K562 (cell line): ENCODE measurements at regions not wholly inside any gene's neighbourhood (a gene's known extent, or its start where the extent isn't known, plus 50 kb on each side); places are given as distances from the start of the nearest gene placed in this dataset.

ENCODE experiments used
- ATAC-seq: fragments of 200-7000 bp; cut with Tn5 transposase; 3 replicates; pipeline ENCODE4 v1.9.1; 2020; ENCODE audit warnings: moderate library complexity
- BruUV-seq: library from RNA; stranded (reverse); fragments of 400-500 nt; replicated peaks from 2 replicates; lab custom pipeline; 2021; lab: Mats Ljungman, UMichigan
- CTCF ChIA-PET: fragments of 300-600 bp; formaldehyde crosslinking; extraction: SDS; loops from one replicate; lab custom pipeline; 2021; ENCODE audit warnings: low intra/inter-chr PET ratio; lab: Yijun Ruan, JAX
- POLR2A ChIA-PET: fragments of 300-600, 350-650 bp; sonication (Branson Sonifier 250); formaldehyde crosslinking; extraction: SDS; loops from one replicate; lab custom pipeline; 2021; ENCODE audit warnings: antibody characterized with exemption, inconsistent platforms; lab: Yijun Ruan, JAX
- DNase-seq, 4 experiments: peaks; one replicate each; pipeline versions ENCODE4 v3.0.0 to v3.0.0-alpha.2; 2011 to 2018; ENCODE audit warnings: low spot score in 3 of 4, mixed read lengths in 3 of 4; ENCODE audit errors: extremely low read depth in 1 of 4
- FAIRE-seq: peaks from 2 replicates; lab custom pipeline; 2011; peaks lifted over from hg19 to GRCh38; lab: Jason Lieb, UNC
- H2AFZ ChIP-seq: 2 replicates; pipeline ENCODE4 v1.6.0; 2011; ENCODE audit warnings: low read depth, low read length, control low read depth, inconsistent platforms
- H3K27ac ChIP-seq: fragments of 200-600 bp; 3 replicates; pipeline ENCODE4 v1.8.0; 2011; ENCODE audit warnings: low read depth, mild to moderate bottlenecking, control low read depth, inconsistent platforms, low read length, moderate library complexity, mixed read lengths; ENCODE audit errors: extremely low read depth
- H3K27me3 ChIP-seq, 2 experiments: fragments of 300-600 bp in 1 of 2; 2 replicates in 1 of 2; 3 replicates in 1 of 2; pipeline versions ENCODE4 v1.6.0 to v1.8.0; 2011; ENCODE audit warnings: inconsistent platforms in 2 of 2, low read length in 2 of 2, mild to moderate bottlenecking in 1 of 2, mixed read lengths in 1 of 2, moderate library complexity in 1 of 2; ENCODE audit not compliant: control insufficient read depth in 2 of 2, insufficient read depth in 2 of 2
- H3K36me3 ChIP-seq: fragments of 300-600 bp; 3 replicates; pipeline ENCODE4 v1.8.0; 2011; ENCODE audit warnings: mild to moderate bottlenecking, low read length, inconsistent platforms; ENCODE audit not compliant: control insufficient read depth, insufficient read depth
- H3K4me1 ChIP-seq, 2 experiments: fragments of 200-600 bp in 1 of 2; replicated peaks in 1 of 2; 2 replicates in 1 of 2; 3 replicates in 1 of 2; pipeline versions ENCODE4 v1.5.1 to v1.8.0; 2011; ENCODE audit warnings: inconsistent platforms in 2 of 2, low read length in 2 of 2, mild to moderate bottlenecking in 1 of 2, mixed read lengths in 1 of 2, moderate library complexity in 1 of 2; ENCODE audit not compliant: control insufficient read depth in 2 of 2, insufficient read depth in 2 of 2
- H3K4me2 ChIP-seq: 2 replicates; pipeline ENCODE4 v1.6.1; 2011; ENCODE audit warnings: low read length, control low read depth, inconsistent platforms, mixed read lengths; ENCODE audit not compliant: insufficient read depth
- H3K4me3 ChIP-seq: fragments of 200-600 bp; sonication (generic), shearing (Covaris generic); 2 replicates; pipeline ENCODE4 v1.5.1; 2016; ENCODE audit warnings: control low read depth, inconsistent platforms
- H3K79me2 ChIP-seq: fragments of 200-600 bp; 3 replicates; pipeline ENCODE4 v1.8.0; 2011; ENCODE audit warnings: low read length, inconsistent platforms; ENCODE audit not compliant: control insufficient read depth, insufficient read depth
- H3K9ac ChIP-seq, 2 experiments: 2 replicates each; pipeline versions ENCODE4 v1.6.0 to v1.6.1; 2011; ENCODE audit warnings: low read depth in 2 of 2, low read length in 2 of 2, control low read depth in 1 of 2, inconsistent platforms in 1 of 2, mild to moderate bottlenecking in 1 of 2, mixed read lengths in 1 of 2; ENCODE audit not compliant: insufficient read depth in 1 of 2
- H3K9me1 ChIP-seq: one replicate; pipeline ENCODE4 v1.6.0; 2011; ENCODE audit warnings: inconsistent platforms, mild to moderate bottlenecking, low read length, moderate library complexity; ENCODE audit not compliant: control insufficient read depth, insufficient read depth
- H3K9me3 ChIP-seq: replicated peaks from 2 replicates; pipeline ENCODE4 v1.5.1; 2011; ENCODE audit warnings: low read depth, low read length, inconsistent platforms; ENCODE audit not compliant: control insufficient read depth, insufficient read depth
- H4K20me1 ChIP-seq: replicated peaks from 2 replicates; pipeline ENCODE4 v1.6.1; 2011; ENCODE audit warnings: low read length, inconsistent platforms, mixed read lengths; ENCODE audit not compliant: control insufficient read depth, insufficient read depth
- NFE2 ChIP-seq: IDR thresholded peaks from 2 replicates; pipeline ENCODE4 v1.6.1; 2014; ENCODE audit warnings: antibody characterized with exemption, low read depth
- STAG1 ChIP-seq: sonication (generic); formaldehyde crosslinking; IDR thresholded peaks from 2 replicates; pipeline ENCODE4 v1.5.0; 2020; ENCODE audit warnings: missing genetic modification reagents, borderline replicate concordance
- TAF7 ChIP-seq: fragments of 450-650 bp; IDR thresholded peaks from 2 replicates; pipeline ENCODE4 v1.6.1; 2016; ENCODE audit warnings: missing genetic modification characterization, missing compliant biosample characterization
- TRIM25 ChIP-seq: fragments of 450-650 bp; IDR thresholded peaks from 2 replicates; pipeline ENCODE4 v1.7.0; 2016; ENCODE audit warnings: borderline replicate concordance
- TSC22D4 ChIP-seq: fragments of 450-650 bp; IDR thresholded peaks from 2 replicates; pipeline ENCODE4 v1.6.1; 2016; ENCODE audit warnings: missing genetic modification characterization, missing biosample characterization, control low read depth
- ZKSCAN1 ChIP-seq: fragments of 150-350 bp; IDR thresholded peaks from 2 replicates; pipeline ENCODE4 v1.6.1; 2016; ENCODE audit warnings: low read depth, low read length
- WGBS: fragments of 100-300 bp; shearing (Covaris generic); methylation state at CpG from one replicate; pipeline ENCODE4 v1.1.6; 2016; ENCODE audit warnings: low coverage, mixed read lengths; ENCODE audit not compliant: insufficient coverage; ENCODE audit errors: missing lambda C conversion rate; 5-methylcytosine and 5-hydroxymethylcytosine counted together
- in situ Hi-C: fragments of 300-500 bp; cut with MboI; formaldehyde crosslinking; loops from 4 replicates; pipeline ENCODE4 v1.15.0; 2018; ENCODE audit warnings: inconsistent platforms, mixed read lengths
- intact Hi-C: fragments of 100-400 bp; cut with micrococcal nuclease; formaldehyde crosslinking; loops from 2 replicates; pipeline ENCODE4 v1.14.2; 2022

GRCh38 chr1:72997624-72998023, 715.3 kb upstream of the NEGR1 start:
- ChIA-PET POLR2A (no interaction called here), CTCF (no interaction called here)
- FAIRE-seq: no peak
- TF ChIP-seq STAG1 (CRISPR knock-in tag): no peak
- no peak for TF ChIP-seq TSC22D4
- TF ChIP-seq TRIM25: no peak
- TF ChIP-seq TAF7 (tag): no peak
- TF ChIP-seq NFE2: no peak
- no peak for TF ChIP-seq ZKSCAN1
- intact Hi-C loops: no loop called here
- in situ Hi-C loops: no loop called here
- Histone ChIP-seq H3K36me3 (no peaks in the 10 kb centered on the region), H3K4me2 (no peak overlapping the region), H3K4me3 (no peak overlapping the region), H4K20me1 (no peaks in the 10 kb centered on the region), H3K27ac (no peak overlapping the region), H3K9me1 (no peaks in the 10 kb centered on the region), H3K27me3 (no peaks in the 10 kb centered on the region), H3K4me1 (no peaks in the 10 kb centered on the region), H3K9me3 (no peaks in the 10 kb centered on the region), H2AFZ (no peak overlapping the region), H3K79me2 (no peaks in the 10 kb centered on the region), H3K9ac (no peak overlapping the region)
- no peak for ATAC-seq
- 0% methylated on average over 4 of the region's 4 CpGs for WGBS
- no TSS peak for BruUV-seq
- no peak for DNase-seq
